ENCODE measurements at regions not wholly inside any gene's neighbourhood (a gene's known extent, or its start where the extent isn't known, plus 50 kb on each side); places are given as distances from the start of the nearest gene placed in this dataset.

GRCh38 chr6:19329078-19329477 lies 508.1 kb upstream of the ID4 start:
- H3K4me3 ChIP-seq (ENCODE audit: low read length), result no peak overlapping the region
- Mint-ChIP-seq H3K27me3 (no peaks in the 10 kb centered on the region), H3K36me3 (ENCODE audit: low read depth) (no peaks in the 10 kb centered on the region), H3K9me3 (peaks cover 5% of the 10 kb centered on the region), H3K27ac (no peak overlapping the region), H3K4me1 (ENCODE audit: low read depth) (no peaks in the 10 kb centered on the region), H3K4me3 (no peak overlapping the region)
- no peaks in the 10 kb centered on the region for H3K27me3 ChIP-seq (ENCODE audit: control insufficient read depth in 1 of 2, insufficient read depth in 2 of 2, low read length in 2 of 2)
- ChIA-PET POLR2A (no interaction called here), CTCF (no interaction called here)
- DNase-seq, result no peak
- ATAC-seq (ENCODE audit: poor library complexity), result no peak
- no peak overlapping the region for H3K27ac ChIP-seq (ENCODE audit: low read depth in 1 of 2, low read length in 2 of 2)
- no peaks in the 10 kb centered on the region for H3K4me1 ChIP-seq (ENCODE audit: insufficient read depth, low read length)
- intact Hi-C loops (cut with DNase I, micrococcal nuclease), result no loop called here
- no peaks in the 10 kb centered on the region for H3K36me3 ChIP-seq (ENCODE audit: insufficient read depth, low read length)
- peaks cover 0 to 4% of the 10 kb centered on the region in 2 experiments for H3K9me3 ChIP-seq (ENCODE audit: control insufficient read depth in 1 of 2, insufficient read depth in 1 of 2, low read length in 2 of 2)
- TF ChIP-seq, protein P1, sequence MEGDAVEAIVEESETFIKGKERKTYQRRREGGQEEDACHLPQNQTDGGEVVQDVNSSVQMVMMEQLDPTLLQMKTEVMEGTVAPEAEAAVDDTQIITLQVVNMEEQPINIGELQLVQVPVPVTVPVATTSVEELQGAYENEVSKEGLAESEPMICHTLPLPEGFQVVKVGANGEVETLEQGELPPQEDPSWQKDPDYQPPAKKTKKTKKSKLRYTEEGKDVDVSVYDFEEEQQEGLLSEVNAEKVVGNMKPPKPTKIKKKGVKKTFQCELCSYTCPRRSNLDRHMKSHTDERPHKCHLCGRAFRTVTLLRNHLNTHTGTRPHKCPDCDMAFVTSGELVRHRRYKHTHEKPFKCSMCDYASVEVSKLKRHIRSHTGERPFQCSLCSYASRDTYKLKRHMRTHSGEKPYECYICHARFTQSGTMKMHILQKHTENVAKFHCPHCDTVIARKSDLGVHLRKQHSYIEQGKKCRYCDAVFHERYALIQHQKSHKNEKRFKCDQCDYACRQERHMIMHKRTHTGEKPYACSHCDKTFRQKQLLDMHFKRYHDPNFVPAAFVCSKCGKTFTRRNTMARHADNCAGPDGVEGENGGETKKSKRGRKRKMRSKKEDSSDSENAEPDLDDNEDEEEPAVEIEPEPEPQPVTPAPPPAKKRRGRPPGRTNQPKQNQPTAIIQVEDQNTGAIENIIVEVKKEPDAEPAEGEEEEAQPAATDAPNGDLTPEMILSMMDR (IDR thresholded peaks at IDR 0.05), result no peak

- H3K27ac ChIP-seq (ENCODE audit: low read depth in 1 of 2, low read length in 2 of 2), result no peak overlapping the region
- Mint-ChIP-seq H3K27ac (no peak overlapping the region), H3K4me3 (no peak overlapping the region), H3K36me3 (ENCODE audit: low read depth) (no peaks in the 10 kb centered on the region), H3K4me1 (ENCODE audit: low read depth) (no peaks in the 10 kb centered on the region), H3K27me3 (no peaks in the 10 kb centered on the region), H3K9me3 (peaks cover 7% of the 10 kb centered on the region)
- no peaks in the 10 kb centered on the region for H3K36me3 ChIP-seq (ENCODE audit: insufficient read depth, low read length)
- no peaks in the 10 kb centered on the region for H3K27me3 ChIP-seq (ENCODE audit: control insufficient read depth in 1 of 2, insufficient read depth in 2 of 2, low read length in 2 of 2)
- ChIA-PET POLR2A (no interaction called here), CTCF (no interaction called here)
- intact Hi-C loops (cut with DNase I, micrococcal nuclease), result no loop called here
- H3K4me1 ChIP-seq (ENCODE audit: insufficient read depth, low read length), result no peaks in the 10 kb centered on the region
- DNase-seq, result no peak
- TF ChIP-seq, protein P1 (IDR thresholded peaks at IDR 0.05), result no peak
- H3K9me3 ChIP-seq (ENCODE audit: control insufficient read depth in 1 of 2, insufficient read depth in 1 of 2, low read length in 2 of 2), result no peaks in the 10 kb centered on the region
- ATAC-seq (ENCODE audit: poor library complexity), result no peak
- no peak overlapping the region for H3K4me3 ChIP-seq (ENCODE audit: low read length)
Measured at GRCh38 chr6:19331089-19331488, 506.1 kb upstream of the ID4 start.

GRCh38 chr6:19332806-19333460 lies 504.2 kb upstream of the ID4 start:
- no peak for DNase-seq
- Mint-ChIP-seq H3K9me3 (peaks cover 7% of the 10 kb centered on the region), H3K4me1 (ENCODE audit: low read depth) (no peaks in the 10 kb centered on the region), H3K27ac (no peak overlapping the region), H3K36me3 (ENCODE audit: low read depth) (no peaks in the 10 kb centered on the region), H3K4me3 (no peak overlapping the region), H3K27me3 (no peaks in the 10 kb centered on the region)
- Histone ChIP-seq H3K27ac (ENCODE audit: low read depth in 1 of 2, low read length in 2 of 2) (no peak overlapping the region), H3K27me3 (ENCODE audit: control insufficient read depth in 1 of 2, insufficient read depth in 2 of 2, low read length in 2 of 2) (no peaks in the 10 kb centered on the region), H3K36me3 (ENCODE audit: insufficient read depth, low read length) (no peaks in the 10 kb centered on the region), H3K4me1 (ENCODE audit: insufficient read depth, low read length) (no peaks in the 10 kb centered on the region), H3K9me3 (ENCODE audit: control insufficient read depth in 1 of 2, insufficient read depth in 1 of 2, low read length in 2 of 2) (no peaks in the 10 kb centered on the region), H3K4me3 (ENCODE audit: low read length) (no peak overlapping the region)
- intact Hi-C loops (cut with DNase I, micrococcal nuclease), result no loop called here
- ChIA-PET POLR2A (no interaction called here), CTCF (no interaction called here)
- no peak for ATAC-seq (ENCODE audit: poor library complexity)
- TF ChIP-seq, protein P1 (IDR thresholded peaks at IDR 0.05), result no peak

Data from CD4-positive, alpha-beta T cell (primary cell).